Endodermal cell (in vitro differentiated cells): ENCODE measurements at regions not wholly inside any gene's neighbourhood (a gene's known extent, or its start where the extent isn't known, plus 50 kb on each side); places are given as distances from the start of the nearest gene placed in this dataset.

Source experiments
- DNase-seq: peaks from one replicate; pipeline ENCODE4 v3.0.0-alpha.2; 2017
- H3K27ac ChIP-seq: 2 replicates; pipeline ENCODE4 v1.5.1; 2013; ENCODE audit warnings: mild to moderate bottlenecking, low read depth, low read length, moderate library complexity
- H3K27me3 ChIP-seq: 2 replicates; pipeline ENCODE4 v1.6.1; 2013; ENCODE audit warnings: mild to moderate bottlenecking, low read length, moderate library complexity; ENCODE audit not compliant: insufficient read depth, control insufficient read depth, poor library complexity, severe bottlenecking
- H3K36me3 ChIP-seq: 2 replicates; pipeline ENCODE4 v1.7.0; 2013; ENCODE audit warnings: mild to moderate bottlenecking, low read length, moderate library complexity; ENCODE audit not compliant: control insufficient read depth, insufficient read depth
- H3K4me1 ChIP-seq: one replicate; pipeline ENCODE4 v1.7.0; 2013; ENCODE audit warnings: low read length; ENCODE audit not compliant: control insufficient read depth, insufficient read depth
- H3K4me3 ChIP-seq: 2 replicates; pipeline ENCODE4 v1.5.1; 2013; ENCODE audit warnings: mild to moderate bottlenecking, low read length, moderate library complexity
- H3K9ac ChIP-seq: 2 replicates; pipeline ENCODE4 v1.6.1; 2013; ENCODE audit warnings: mild to moderate bottlenecking, low read length, moderate library complexity; ENCODE audit not compliant: poor library complexity, severe bottlenecking; ENCODE audit errors: extremely low read depth
- H3K9me3 ChIP-seq: 2 replicates; pipeline ENCODE4 v1.6.1; 2013; ENCODE audit warnings: mild to moderate bottlenecking, low read length, moderate library complexity; ENCODE audit not compliant: control insufficient read depth
- H3K27ac Mint-ChIP-seq: 2 replicates; pipeline ENCODE4 v1.8.0; 2020; ENCODE audit warnings: mixed read lengths
- H3K27me3 Mint-ChIP-seq: 2 replicates; pipeline ENCODE4 v1.8.0; 2021; ENCODE audit warnings: mild to moderate bottlenecking, mixed read lengths; ENCODE audit not compliant: insufficient read depth
- H3K36me3 Mint-ChIP-seq: 2 replicates; pipeline ENCODE4 v1.8.0; 2020; ENCODE audit warnings: low read depth, mixed read lengths
- H3K4me1 Mint-ChIP-seq: 2 replicates; pipeline ENCODE4 v1.8.0; 2020; ENCODE audit warnings: mixed read lengths
- H3K4me3 Mint-ChIP-seq: 2 replicates; pipeline ENCODE4 v1.8.0; 2020; ENCODE audit warnings: mild to moderate bottlenecking, moderate library complexity, mixed read lengths
- H3K9me3 Mint-ChIP-seq: 2 replicates; pipeline ENCODE4 v1.8.0; 2020; ENCODE audit warnings: mild to moderate bottlenecking, mixed read lengths
- CTCF ChIP-seq: fragments of 200-600 bp; sonication (generic); conservative IDR thresholded peaks from 2 replicates; pipeline ENCODE4 v1.5.0; 2021; ENCODE audit warnings: antibody characterized with exemption, mild to moderate bottlenecking
- WGBS, 2 experiments: methylation state at CpG; one replicate each; pipeline versions ENCODE4 v1.1.5 to v1.1.7; 2013; ENCODE audit warnings: missing lambda C conversion rate in 2 of 2, mixed read lengths in 1 of 2; ENCODE audit not compliant: insufficient coverage in 1 of 2, insufficient read length in 1 of 2; 5-methylcytosine and 5-hydroxymethylcytosine counted together

GRCh38 chr2:217404236-217404760 is 544.4 kb upstream of the TNP1 start:
- no peaks in the 10 kb centered on the region for H3K36me3 Mint-ChIP-seq
- Histone ChIP-seq H3K36me3 (no peaks in the 10 kb centered on the region), H3K4me3 (no peak overlapping the region), H3K9ac (no peak overlapping the region), H3K4me1 (no peaks in the 10 kb centered on the region), H3K9me3 (no peaks in the 10 kb centered on the region), H3K27ac (no peak overlapping the region), H3K27me3 (no peaks in the 10 kb centered on the region)
- no peaks in the 10 kb centered on the region for H3K9me3 Mint-ChIP-seq
- no peak for TF ChIP-seq CTCF
- H3K27me3 Mint-ChIP-seq, result peaks cover 19% of the 10 kb centered on the region
- DNase-seq, result no peak
- WGBS, 2 experiments, result 87% methylated on average over 2 of the region's 2 CpGs
- no peak overlapping the region for H3K4me3 Mint-ChIP-seq
- peaks cover 7% of the 10 kb centered on the region for H3K4me1 Mint-ChIP-seq
- no peak overlapping the region for H3K27ac Mint-ChIP-seq

GRCh38 chr2:217402761-217403383 is 543.0 kb upstream of the TNP1 start:
- Mint-ChIP-seq H3K4me1 (peaks cover 7% of the 10 kb centered on the region), H3K4me3 (no peak overlapping the region), H3K36me3 (no peaks in the 10 kb centered on the region), H3K27ac (no peak overlapping the region), H3K27me3 (peaks cover 21% of the 10 kb centered on the region), H3K9me3 (no peaks in the 10 kb centered on the region)
- H3K4me3 ChIP-seq, result no peak overlapping the region
- no peak for DNase-seq
- H3K27me3 ChIP-seq, result no peaks in the 10 kb centered on the region
- no peaks in the 10 kb centered on the region for H3K4me1 ChIP-seq
- no peaks in the 10 kb centered on the region for H3K36me3 ChIP-seq
- 33 to 86% methylated on average over 1 to 6 of the region's 6 CpGs for WGBS, 2 experiments
- no peak for TF ChIP-seq CTCF
- no peak overlapping the region for H3K9ac ChIP-seq
- H3K9me3 ChIP-seq, result no peaks in the 10 kb centered on the region
- H3K27ac ChIP-seq, result no peak overlapping the region

- Mint-ChIP-seq H3K36me3 (no peaks in the 10 kb centered on the region), H3K27me3 (peaks cover 21% of the 10 kb centered on the region), H3K27ac (no peak overlapping the region), H3K9me3 (no peaks in the 10 kb centered on the region), H3K4me3 (no peak overlapping the region), H3K4me1 (peaks cover 7% of the 10 kb centered on the region)
- no peak overlapping the region for H3K27ac ChIP-seq
- H3K4me3 ChIP-seq, result no peak overlapping the region
- H3K27me3 ChIP-seq, result no peaks in the 10 kb centered on the region
- H3K9ac ChIP-seq, result no peak overlapping the region
- TF ChIP-seq CTCF, result no peak
- no peak for DNase-seq
- H3K9me3 ChIP-seq, result no peaks in the 10 kb centered on the region
- H3K4me1 ChIP-seq, result no peaks in the 10 kb centered on the region
- WGBS, 2 experiments, result 98 to 100% methylated on average over 1 to 2 of the region's 3 CpGs
- H3K36me3 ChIP-seq, result no peaks in the 10 kb centered on the region
Measured at GRCh38 chr2:217402144-217402543, 542.3 kb upstream of the TNP1 start.
